Activated T-helper 1 cell treated with anti-CD3 and anti-CD28 coated beads, Interleukin-2, amount 50 U/mL, for 16 hours (primary cell): ENCODE measurements at regions not wholly inside any gene's neighbourhood (a gene's known extent, or its start where the extent isn't known, plus 50 kb on each side); places are given as distances from the start of the nearest gene placed in this dataset.

Source experiments
- DNase-seq, 2 donors: peaks; one replicate each; pipeline ENCODE4 v3.0.0-alpha.2; 2020; ENCODE audit warnings: low read depth in 1 of 2, low spot score in 1 of 2

- no peak for DNase-seq
These were observed 67.8 kb upstream of the SSTR1 start for GRCh38 chr14:38139926-38140325.

- no peak for DNase-seq
These were observed 64.5 kb upstream of the SSTR1 start for GRCh38 chr14:38143170-38143569.

GRCh38 chr14:38143659-38144505, 63.8 kb upstream of the SSTR1 start:
- DNase-seq, result no peak

GRCh38 chr14:38145142-38145541, 62.6 kb upstream of the SSTR1 start:
- no peak for DNase-seq

GRCh38 chr14:38150075-38150474, 57.6 kb upstream of the SSTR1 start:
- DNase-seq, result no peak
